Cardiac muscle cell (in vitro differentiated cells and primary cell): ENCODE measurements at regions not wholly inside any gene's neighbourhood (a gene's known extent, or its start where the extent isn't known, plus 50 kb on each side); places are given as distances from the start of the nearest gene placed in this dataset.

Experiments used
- DNase-seq, 2 donors: peaks; one replicate each; pipeline versions ENCODE4 v3.0.0 to v3.0.0-alpha.2; 2010 to 2017; ENCODE audit warnings: low read depth in 1 of 2, low spot score in 1 of 2
- H3K27ac ChIP-seq: fragments of 200-600 bp; sonication (generic); 2 replicates; pipeline ENCODE4 v1.5.1; 2016
- H3K27me3 ChIP-seq: fragments of 200-600 bp; sonication (generic); 2 replicates; pipeline ENCODE4 v1.6.0; 2016; ENCODE audit warnings: control low read depth
- H3K36me3 ChIP-seq: fragments of 200-600 bp; sonication (generic); 2 replicates; pipeline ENCODE4 v1.5.1; 2016; ENCODE audit warnings: control low read depth
- H3K4me1 ChIP-seq: fragments of 200-600 bp; sonication (generic); 2 replicates; pipeline ENCODE4 v1.8.1; 2017; ENCODE audit warnings: low read depth, mild to moderate bottlenecking, mixed run types
- H3K4me3 ChIP-seq: fragments of 200-600 bp; sonication (generic); 2 replicates; pipeline ENCODE4 v1.5.1; 2016; ENCODE audit warnings: mild to moderate bottlenecking
- H3K9me3 ChIP-seq: fragments of 200-600 bp; sonication (generic); 2 replicates; pipeline ENCODE4 v1.5.1; 2017; ENCODE audit warnings: low read depth, mild to moderate bottlenecking, control low read depth
- TF ChIP-seq, protein P1 (sequence below): IDR thresholded peaks from 2 replicates; pipeline ENCODE4 v1.5.1; 2012; ENCODE audit warnings: low read depth, mild to moderate bottlenecking, low read length

DNA sequence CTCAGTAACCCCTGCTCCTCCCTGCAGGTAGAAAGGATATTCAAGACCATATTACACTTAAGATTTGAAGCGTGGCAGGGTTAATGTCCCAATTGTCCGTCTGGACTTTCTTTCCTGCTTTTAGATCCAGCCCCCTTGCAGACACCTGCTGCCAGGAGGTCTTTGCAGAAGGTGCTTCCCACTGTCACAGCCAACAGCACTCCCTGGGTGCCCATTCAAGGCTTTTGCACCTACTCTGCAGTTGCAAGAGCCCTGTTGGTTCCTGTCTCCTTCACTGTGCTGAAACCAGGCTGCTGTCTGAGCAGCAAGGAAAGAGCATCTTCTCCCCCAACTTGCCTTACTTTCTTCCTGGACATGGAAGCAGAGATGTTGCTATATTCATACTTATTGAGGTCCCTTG is 1043.0 kb upstream of the POU3F3 start:
- no peak for DNase-seq
- no peaks in the 10 kb centered on the region for H3K4me1 ChIP-seq
- TF ChIP-seq, protein P1, sequence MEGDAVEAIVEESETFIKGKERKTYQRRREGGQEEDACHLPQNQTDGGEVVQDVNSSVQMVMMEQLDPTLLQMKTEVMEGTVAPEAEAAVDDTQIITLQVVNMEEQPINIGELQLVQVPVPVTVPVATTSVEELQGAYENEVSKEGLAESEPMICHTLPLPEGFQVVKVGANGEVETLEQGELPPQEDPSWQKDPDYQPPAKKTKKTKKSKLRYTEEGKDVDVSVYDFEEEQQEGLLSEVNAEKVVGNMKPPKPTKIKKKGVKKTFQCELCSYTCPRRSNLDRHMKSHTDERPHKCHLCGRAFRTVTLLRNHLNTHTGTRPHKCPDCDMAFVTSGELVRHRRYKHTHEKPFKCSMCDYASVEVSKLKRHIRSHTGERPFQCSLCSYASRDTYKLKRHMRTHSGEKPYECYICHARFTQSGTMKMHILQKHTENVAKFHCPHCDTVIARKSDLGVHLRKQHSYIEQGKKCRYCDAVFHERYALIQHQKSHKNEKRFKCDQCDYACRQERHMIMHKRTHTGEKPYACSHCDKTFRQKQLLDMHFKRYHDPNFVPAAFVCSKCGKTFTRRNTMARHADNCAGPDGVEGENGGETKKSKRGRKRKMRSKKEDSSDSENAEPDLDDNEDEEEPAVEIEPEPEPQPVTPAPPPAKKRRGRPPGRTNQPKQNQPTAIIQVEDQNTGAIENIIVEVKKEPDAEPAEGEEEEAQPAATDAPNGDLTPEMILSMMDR: no peak
- H3K4me3 ChIP-seq: no peak overlapping the region
- no peaks in the 10 kb centered on the region for H3K27me3 ChIP-seq
- H3K9me3 ChIP-seq: no peaks in the 10 kb centered on the region
- no peak overlapping the region for H3K27ac ChIP-seq
- H3K36me3 ChIP-seq: no peaks in the 10 kb centered on the region

- Histone ChIP-seq H3K9me3 (no peaks in the 10 kb centered on the region), H3K27me3 (no peaks in the 10 kb centered on the region), H3K4me1 (no peaks in the 10 kb centered on the region), H3K27ac (no peak overlapping the region), H3K4me3 (no peak overlapping the region), H3K36me3 (no peaks in the 10 kb centered on the region)
- TF ChIP-seq, protein P1: no peak
- DNase-seq: no peak
Measured at GRCh38 chr2:103814016-103814415, 1039.9 kb upstream of the POU3F3 start.

DNA sequence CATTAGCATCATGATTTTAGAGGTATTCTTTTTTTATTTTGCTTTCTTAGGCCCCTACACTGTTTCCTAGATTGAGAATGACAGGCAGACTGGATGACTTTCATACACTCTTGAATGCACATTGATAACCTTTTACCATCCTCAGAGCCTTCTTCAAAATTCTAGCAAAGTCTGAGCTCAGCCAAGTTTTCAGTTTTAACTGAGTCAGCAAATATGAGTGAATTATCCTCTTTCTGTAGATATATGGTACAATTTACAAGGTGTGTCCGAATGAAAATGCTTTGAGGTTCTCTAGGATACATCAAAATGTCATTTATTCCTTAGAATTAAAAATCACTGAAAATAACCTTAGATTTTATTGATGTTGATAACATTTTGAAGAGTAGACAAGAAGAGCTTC is 1038.2 kb upstream of the POU3F3 start:
- DNase-seq: no peak
- Histone ChIP-seq H3K9me3 (no peaks in the 10 kb centered on the region), H3K36me3 (no peaks in the 10 kb centered on the region), H3K4me3 (no peak overlapping the region), H3K27ac (no peak overlapping the region), H3K4me1 (no peaks in the 10 kb centered on the region), H3K27me3 (no peaks in the 10 kb centered on the region)
- TF ChIP-seq, protein P1: no peak

GRCh38 chr2:103817746-103818145 is 1036.2 kb upstream of the POU3F3 start:
- Histone ChIP-seq H3K4me3 (no peak overlapping the region), H3K27ac (no peak overlapping the region), H3K36me3 (no peaks in the 10 kb centered on the region), H3K4me1 (no peaks in the 10 kb centered on the region), H3K27me3 (no peaks in the 10 kb centered on the region), H3K9me3 (no peaks in the 10 kb centered on the region)
- DNase-seq: no peak
- TF ChIP-seq, protein P1: no peak

DNA sequence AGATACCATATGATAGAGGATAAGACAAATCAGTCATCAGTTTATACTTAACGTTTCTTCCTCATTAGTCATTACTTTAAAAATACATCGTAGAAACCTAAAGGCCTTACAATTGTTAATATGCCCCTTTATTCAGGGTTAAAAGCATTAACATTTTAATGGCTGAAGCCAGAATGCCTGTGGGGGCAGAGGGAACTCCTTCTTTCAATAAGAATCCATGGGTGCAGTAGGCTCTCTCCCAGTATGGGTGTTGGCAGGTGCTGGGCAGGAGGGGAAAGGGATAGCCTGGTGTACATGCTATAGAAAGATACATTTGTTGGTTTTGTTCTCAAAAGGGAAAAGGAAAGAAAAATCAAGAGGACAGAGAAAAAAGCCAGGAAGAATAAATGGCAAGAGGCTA is 1035.7 kb upstream of the POU3F3 start:
- Histone ChIP-seq H3K4me3 (no peak overlapping the region), H3K27ac (no peak overlapping the region), H3K4me1 (no peaks in the 10 kb centered on the region), H3K27me3 (no peaks in the 10 kb centered on the region), H3K9me3 (no peaks in the 10 kb centered on the region), H3K36me3 (no peaks in the 10 kb centered on the region)
- no peak for DNase-seq
- TF ChIP-seq, protein P1: no peak

DNA sequence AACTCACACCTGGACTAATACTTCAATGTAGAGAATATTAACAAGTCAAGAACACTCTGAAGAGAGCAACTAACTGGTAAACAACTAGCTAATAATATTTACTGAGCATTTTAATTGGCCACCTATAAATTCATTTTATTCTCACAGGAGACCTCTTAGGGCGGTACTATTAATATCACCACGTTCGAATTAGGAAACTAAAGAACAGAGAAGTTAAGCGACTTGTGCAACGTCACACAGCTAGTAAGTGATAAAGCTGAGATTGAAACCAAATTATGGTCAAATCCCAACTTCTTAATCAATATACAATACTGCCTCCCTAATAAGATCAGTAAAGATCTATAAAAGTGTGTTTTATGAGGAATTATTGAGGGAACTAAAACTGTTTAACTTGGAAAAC is 1034.3 kb upstream of the POU3F3 start:
- Histone ChIP-seq H3K4me3 (no peak overlapping the region), H3K27ac (no peak overlapping the region), H3K36me3 (no peaks in the 10 kb centered on the region), H3K9me3 (no peaks in the 10 kb centered on the region), H3K4me1 (no peaks in the 10 kb centered on the region), H3K27me3 (no peaks in the 10 kb centered on the region)
- TF ChIP-seq, protein P1: no peak
- DNase-seq: no peak
